Ovary (tissue), 7 donors: ENCODE measurements at regions not wholly inside any gene's neighbourhood (a gene's known extent, or its start where the extent isn't known, plus 50 kb on each side); places are given as distances from the start of the nearest gene placed in this dataset.

Source experiments
- DNase-seq, 5 donors: peaks; one replicate each; pipeline ENCODE4 v3.0.0-alpha.2; 2019 to 2020
- H3K27ac ChIP-seq, 2 donors: fragments of 200-600 bp; one replicate each; pipeline versions ENCODE4 v1.5.1 to v1.8.0; 2019 to 2022
- H3K27me3 ChIP-seq: fragments of 200-600 bp; one replicate; pipeline ENCODE4 v1.8.0; 2022
- H3K36me3 ChIP-seq: fragments of 200-600 bp; sonication (generic); one replicate; pipeline ENCODE4 v1.5.1; 2019
- H3K4me1 ChIP-seq: one replicate; pipeline ENCODE4 v1.8.1; 2013; ENCODE audit warnings: mild to moderate bottlenecking, moderate library complexity; ENCODE audit not compliant: insufficient read depth
- H3K4me3 ChIP-seq: fragments of 200-600 bp; sonication (generic); one replicate; pipeline ENCODE4 v1.5.1; 2017
- H3K9me3 ChIP-seq, 2 donors: fragments of 200-600 bp in 1 of 2; sonication (generic) in 1 of 2; one replicate each; pipeline versions ENCODE4 v1.5.1 to v1.8.1; 2013 to 2019; ENCODE audit warnings: mild to moderate bottlenecking in 1 of 2, moderate library complexity in 1 of 2
- EP300 ChIP-seq: sonication (generic); formaldehyde crosslinking; IDR thresholded peaks from one replicate; pipeline ENCODE4 v1.6.1; 2017; ENCODE audit warnings: antibody characterized with exemption
- POLR2A ChIP-seq: fragments of 450-650 bp; IDR thresholded peaks from one replicate; pipeline ENCODE4 v1.6.1; 2017; ENCODE audit warnings: antibody characterized with exemption, mild to moderate bottlenecking, moderate library complexity
- WGBS, 3 donors: extraction: QIAGEN DNeasy Blood & Tissue Kit in 1 of 3; methylation state at CpG; one replicate each; pipeline versions ENCODE4 v1.1.5 to v1.1.7; 2013 to 2017; 5-methylcytosine and 5-hydroxymethylcytosine counted together
- intact Hi-C, 4 donors: fragments of 100-400 bp; cut with DNase I; formaldehyde crosslinking; loops; one replicate each; pipeline versions ENCODE4 v1.11.0 to v1.15.1; 2022 to 2023
- TF ChIP-seq, protein P1 (sequence below), 3 donors: fragments of 450-650 bp in 2 of 3; fragments of 200-600 bp in 1 of 3; IDR thresholded peaks; one replicate each; pipeline versions ENCODE4 v1.5.1 to v1.8.0; 2016 to 2022; ENCODE audit warnings: antibody characterized with exemption in 3 of 3, mild to moderate bottlenecking in 1 of 3
- donor health status: DM: no; HTN: no; CAD: no; lungs with moderate emphysema.
- donor health status: DM: no; HTN: no; CAD: no.
- donor health status: Bipolar disorder and iron deficiency.
- donor health status: DM: no; HTN: no; CAD: no.
- donor health status: DM: yes; HTN: yes; CAD: no.

DNA sequence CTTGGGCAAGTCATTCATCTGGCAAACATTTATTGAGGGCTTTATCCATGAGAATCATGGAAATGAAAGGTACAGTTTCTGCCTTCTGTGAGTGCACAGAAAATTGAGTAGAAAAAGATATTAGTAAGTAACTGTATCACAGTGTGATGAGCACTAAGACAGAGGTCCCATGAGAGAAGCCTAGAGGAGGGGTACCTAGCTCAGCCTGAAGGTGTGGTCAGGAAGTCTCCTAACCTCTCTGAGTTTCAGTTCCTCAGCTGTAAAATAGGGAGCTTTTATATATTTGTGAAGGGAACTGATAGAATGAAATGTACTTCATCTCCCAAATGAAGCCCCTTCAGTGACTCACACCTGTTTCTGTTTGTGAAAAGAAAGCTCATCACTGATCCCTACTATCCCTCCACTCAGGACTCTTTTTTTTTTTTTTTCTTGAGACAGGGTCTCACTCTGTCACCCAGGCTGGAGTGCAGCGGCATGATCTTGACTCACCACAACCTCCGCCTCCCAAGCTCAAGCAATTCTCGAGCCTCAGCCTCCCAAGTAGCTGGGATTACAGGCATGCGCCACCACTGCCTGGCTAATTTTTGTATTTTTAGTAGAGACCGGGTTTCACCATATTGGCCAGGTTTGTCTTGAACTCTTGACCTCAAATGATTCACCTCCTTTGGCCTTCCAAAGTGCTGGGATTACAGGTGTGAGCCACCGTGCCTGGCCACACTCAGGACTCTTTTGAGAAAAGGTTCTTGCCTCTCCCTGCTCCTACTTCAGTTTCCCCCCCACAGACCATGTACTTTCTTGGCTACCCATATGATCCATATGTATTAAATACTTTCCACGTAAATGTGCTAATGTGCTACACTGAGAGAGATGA lies 93.7 kb upstream of the FUT8 start:
- no peak for DNase-seq
- Histone ChIP-seq H3K4me3 (no peak overlapping the region), H3K27ac (no peak overlapping the region), H3K4me1 (no peaks in the 10 kb centered on the region), H3K27me3 (no peaks in the 10 kb centered on the region), H3K36me3 (no peaks in the 10 kb centered on the region), H3K9me3 (no peaks in the 10 kb centered on the region)
- TF ChIP-seq, protein P1, sequence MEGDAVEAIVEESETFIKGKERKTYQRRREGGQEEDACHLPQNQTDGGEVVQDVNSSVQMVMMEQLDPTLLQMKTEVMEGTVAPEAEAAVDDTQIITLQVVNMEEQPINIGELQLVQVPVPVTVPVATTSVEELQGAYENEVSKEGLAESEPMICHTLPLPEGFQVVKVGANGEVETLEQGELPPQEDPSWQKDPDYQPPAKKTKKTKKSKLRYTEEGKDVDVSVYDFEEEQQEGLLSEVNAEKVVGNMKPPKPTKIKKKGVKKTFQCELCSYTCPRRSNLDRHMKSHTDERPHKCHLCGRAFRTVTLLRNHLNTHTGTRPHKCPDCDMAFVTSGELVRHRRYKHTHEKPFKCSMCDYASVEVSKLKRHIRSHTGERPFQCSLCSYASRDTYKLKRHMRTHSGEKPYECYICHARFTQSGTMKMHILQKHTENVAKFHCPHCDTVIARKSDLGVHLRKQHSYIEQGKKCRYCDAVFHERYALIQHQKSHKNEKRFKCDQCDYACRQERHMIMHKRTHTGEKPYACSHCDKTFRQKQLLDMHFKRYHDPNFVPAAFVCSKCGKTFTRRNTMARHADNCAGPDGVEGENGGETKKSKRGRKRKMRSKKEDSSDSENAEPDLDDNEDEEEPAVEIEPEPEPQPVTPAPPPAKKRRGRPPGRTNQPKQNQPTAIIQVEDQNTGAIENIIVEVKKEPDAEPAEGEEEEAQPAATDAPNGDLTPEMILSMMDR (IDR thresholded peaks at IDR 0.05), result no peak
- no peak for TF ChIP-seq POLR2A
- intact Hi-C loops, result no loop called here
- 86 to 88% (median 88%) methylated on average over 7 of the region's 7 CpGs for whole genome bisulfite sequencing, 3 donors

DNA sequence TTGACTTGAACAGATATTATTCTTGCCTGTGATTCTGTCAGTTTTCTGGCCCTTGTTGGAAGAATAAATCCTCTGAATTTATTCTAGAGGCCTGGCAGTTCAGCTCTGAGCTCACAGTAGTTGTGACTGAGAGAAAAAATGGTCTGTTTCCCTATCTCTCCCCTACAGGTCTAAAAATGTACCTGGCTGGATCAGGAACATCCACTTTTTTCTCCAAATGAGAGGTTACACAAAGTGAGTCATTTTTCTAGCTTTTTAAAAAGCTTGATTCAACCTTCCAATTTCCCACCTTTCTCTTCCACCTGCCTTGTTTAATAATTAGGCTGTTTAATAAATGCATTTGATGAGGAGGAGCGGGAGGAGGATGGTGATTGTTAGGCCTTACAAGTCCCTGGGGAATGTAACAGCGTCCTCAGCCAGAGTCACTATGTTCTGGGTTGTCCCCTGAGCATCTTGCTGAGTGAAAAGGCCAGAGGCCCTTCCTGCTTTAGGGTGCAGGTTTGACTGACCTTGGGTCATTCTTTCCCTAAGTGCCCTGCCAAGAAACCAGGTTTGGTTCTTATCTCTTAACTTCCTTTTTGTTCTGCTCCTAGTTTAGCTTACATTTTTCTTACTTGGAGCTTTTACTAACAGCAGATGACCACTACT lies 91.7 kb upstream of the FUT8 start:
- H3K27ac ChIP-seq, result no peak overlapping the region
- intact Hi-C loops, result no loop called here
- 82 to 89% (median 86%) methylated on average over 2 of the region's 2 CpGs for WGBS, 3 donors

DNA sequence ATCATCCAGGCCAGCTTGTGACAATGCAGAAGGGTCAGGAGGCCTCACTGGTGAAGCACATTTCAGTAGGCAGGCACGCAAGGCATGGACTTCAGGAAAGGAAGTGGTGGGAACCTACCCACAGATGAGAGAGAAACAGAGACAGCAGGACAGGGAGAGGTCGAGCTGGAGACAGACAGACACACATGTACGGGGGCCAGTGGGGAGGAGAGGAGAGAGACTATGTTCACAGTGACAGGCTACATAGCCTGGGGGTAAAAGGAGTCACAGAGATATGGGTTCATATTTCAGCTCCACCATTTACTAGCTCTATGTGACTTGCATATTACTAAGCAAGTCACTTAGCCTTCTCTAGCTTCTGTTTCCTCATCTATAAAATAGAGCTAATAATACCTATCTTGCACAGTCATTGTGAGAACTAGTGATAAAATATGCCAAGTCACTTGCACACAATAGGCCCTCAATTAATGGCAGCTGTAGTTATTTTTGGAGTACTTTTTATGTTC lies 91.1 kb upstream of the FUT8 start:
- no peaks in the 10 kb centered on the region for H3K9me3 ChIP-seq
- 79 to 90% (median 88%) methylated on average over 3 of the region's 3 CpGs for WGBS, 3 donors
- no peak for DNase-seq
- no peak overlapping the region for H3K4me3 ChIP-seq
- no peaks in the 10 kb centered on the region for H3K27me3 ChIP-seq
- H3K4me1 ChIP-seq, result no peaks in the 10 kb centered on the region
- no peaks in the 10 kb centered on the region for H3K36me3 ChIP-seq
- no peak overlapping the region for H3K27ac ChIP-seq
- intact Hi-C loops, result no loop called here
- TF ChIP-seq EP300 (no peak), POLR2A (no peak)
- TF ChIP-seq, protein P1 (IDR thresholded peaks at IDR 0.05), result no peak

More for the DNA sequence above, 91.7 kb upstream of the FUT8 start:
- DNase-seq, result no peak
- no peaks in the 10 kb centered on the region for H3K4me1 ChIP-seq
- H3K9me3 ChIP-seq, result no peaks in the 10 kb centered on the region
- H3K27me3 ChIP-seq, result no peaks in the 10 kb centered on the region
- no peaks in the 10 kb centered on the region for H3K36me3 ChIP-seq
- no peak overlapping the region for H3K4me3 ChIP-seq
- TF ChIP-seq, protein P1 (IDR thresholded peaks at IDR 0.05), result no peak

DNA sequence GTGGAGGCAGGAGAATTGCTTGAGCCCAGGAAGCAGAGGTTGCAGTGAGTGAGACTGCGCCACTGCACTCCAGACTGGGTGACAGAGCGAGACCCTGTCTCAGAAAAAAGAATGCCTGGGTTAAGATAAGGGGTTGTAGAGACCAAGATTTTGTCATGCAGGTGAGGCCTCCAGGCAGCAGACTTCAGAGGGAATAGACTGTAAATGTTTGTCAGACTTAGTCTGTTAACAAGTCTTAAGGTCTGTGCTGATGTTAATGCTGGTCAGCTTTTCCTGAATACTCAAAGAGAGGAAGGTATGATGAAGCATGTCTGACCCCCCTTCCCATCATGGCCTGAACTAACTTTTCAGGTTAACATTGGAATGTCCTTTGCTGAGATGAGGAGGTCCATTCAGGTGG lies 83.0 kb upstream of the FUT8 start:
- Histone ChIP-seq H3K9me3 (no peaks in the 10 kb centered on the region), H3K27ac (no peak overlapping the region), H3K4me1 (peaks cover 3% of the 10 kb centered on the region), H3K27me3 (no peaks in the 10 kb centered on the region), H3K4me3 (no peak overlapping the region), H3K36me3 (no peaks in the 10 kb centered on the region)
- no peak for DNase-seq
- intact Hi-C loops, result no loop called here
- TF ChIP-seq POLR2A, result no peak
- TF ChIP-seq EP300, result no peak
- TF ChIP-seq, protein P1 (IDR thresholded peaks at IDR 0.05), result no peak
- WGBS, 3 donors, result 98 to 100% (median 100%) methylated on average over 2 of the region's 2 CpGs
